ENCODE measurements at regions not wholly inside any gene's neighbourhood (a gene's known extent, or its start where the extent isn't known, plus 50 kb on each side); places are given as distances from the start of the nearest gene placed in this dataset.

DNA sequence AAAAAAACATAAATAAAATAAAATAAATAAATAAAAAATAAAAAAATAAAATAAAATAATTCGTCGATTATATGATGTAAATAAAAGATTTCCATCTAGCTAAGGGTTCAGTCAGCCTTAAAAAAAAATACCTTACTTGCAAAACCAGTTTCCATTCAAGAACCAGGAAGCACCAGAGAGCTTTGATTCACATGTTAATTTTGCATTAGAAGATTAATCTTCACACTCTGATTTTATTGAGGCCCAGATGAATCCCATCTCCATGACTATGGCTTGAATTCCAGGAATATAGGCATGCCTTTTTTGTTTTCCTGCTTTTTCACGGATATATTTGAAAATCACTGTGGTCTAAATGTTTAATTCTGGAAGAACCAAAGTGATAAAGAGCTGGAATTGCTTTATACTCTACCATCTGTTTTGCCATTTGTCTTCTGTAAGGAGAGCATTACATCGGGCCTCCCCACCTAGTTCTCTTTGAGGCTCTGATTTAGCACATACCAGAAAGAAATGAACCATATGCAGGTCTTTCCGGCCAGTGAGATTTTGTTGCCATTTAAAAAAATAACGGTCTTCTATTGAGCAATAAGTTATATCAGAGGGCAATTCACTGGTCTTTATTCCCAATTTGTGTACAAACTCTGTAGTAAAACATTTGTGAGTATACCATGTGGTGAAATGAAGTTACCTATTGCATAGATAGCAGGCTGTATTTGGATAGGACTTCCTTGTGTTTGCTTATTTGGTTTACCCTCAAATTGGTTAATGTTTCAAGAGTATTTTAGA is 175.5 kb downstream of the AEBP2 start:
- no peak for DNase-seq
- TF ChIP-seq POLR2A (IDR thresholded peaks at IDR 0.05): no peak
- H3K27me3 ChIP-seq: no peaks in the 10 kb centered on the region
- peaks cover 0 to 27% (median 0%) of the 10 kb centered on the region in 3 donors for H3K4me1 ChIP-seq
- no peak overlapping the region for H3K4me3 ChIP-seq
- H3K9me3 ChIP-seq: no peaks in the 10 kb centered on the region
- intact Hi-C loops (cut with DNase I): no loop called here
- WGBS, 2 donors: 29 to 44% methylated on average over 6 of the region's 6 CpGs
- no peaks in the 10 kb centered on the region for H3K36me3 ChIP-seq
- H3K27ac ChIP-seq: no peak overlapping the region

- intact Hi-C loops (cut with DNase I): no loop called here
Observed at GRCh38 chr12:19615384-19615725, 176.1 kb downstream of the AEBP2 start.

DNA sequence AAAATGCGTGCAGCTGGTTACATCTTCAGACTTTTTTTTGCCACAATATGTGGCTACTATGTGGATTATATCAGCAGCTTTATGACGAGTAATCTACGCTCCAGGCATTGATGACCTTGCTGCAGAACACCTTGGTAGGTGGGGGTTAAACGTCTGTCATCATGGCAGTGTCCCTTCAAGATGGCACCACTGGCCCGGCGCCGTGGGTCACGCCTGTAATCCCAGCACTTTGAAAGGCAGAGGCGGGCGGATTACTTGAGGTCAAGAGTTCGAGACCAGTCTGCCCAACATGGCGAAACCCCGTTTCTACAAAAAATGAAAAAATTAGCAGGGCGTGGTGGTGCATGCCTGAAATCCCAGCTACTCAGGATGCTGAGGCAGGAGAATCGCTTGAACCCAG is 177.5 kb downstream of the AEBP2 start:
- H3K9me3 ChIP-seq: no peaks in the 10 kb centered on the region
- 83 to 88% methylated on average over 12 to 15 of the region's 15 CpGs for WGBS, 2 donors
- H3K27ac ChIP-seq: no peak overlapping the region
- H3K4me3 ChIP-seq: no peak overlapping the region
- no peaks in the 10 kb centered on the region for H3K27me3 ChIP-seq
- H3K36me3 ChIP-seq: no peaks in the 10 kb centered on the region
- peaks cover 0 to 35% (median 0%) of the 10 kb centered on the region in 3 donors for H3K4me1 ChIP-seq
- no peak for DNase-seq
- intact Hi-C loops (cut with DNase I): no loop called here
- TF ChIP-seq POLR2A (IDR thresholded peaks at IDR 0.05) (no peak), CTCF (IDR thresholded peaks at IDR 0.05) (no peak)

More at GRCh38 chr12:19615384-19615725, 176.1 kb downstream of the AEBP2 start:
- TF ChIP-seq CTCF (IDR thresholded peaks at IDR 0.05) (no peak), POLR2A (IDR thresholded peaks at IDR 0.05) (no peak)
- no peaks in the 10 kb centered on the region for H3K27me3 ChIP-seq
- H3K36me3 ChIP-seq: no peaks in the 10 kb centered on the region
- H3K27ac ChIP-seq: no peak overlapping the region
- H3K9me3 ChIP-seq: no peaks in the 10 kb centered on the region
- no peak for DNase-seq
- H3K4me3 ChIP-seq: no peak overlapping the region
- peaks cover 0 to 32% (median 0%) of the 10 kb centered on the region in 3 donors for H3K4me1 ChIP-seq

- Histone ChIP-seq H3K4me1 (peaks cover 0 to 17% (median 0%) of the 10 kb centered on the region in 3 donors), H3K27me3 (no peaks in the 10 kb centered on the region), H3K9me3 (no peaks in the 10 kb centered on the region), H3K36me3 (no peaks in the 10 kb centered on the region), H3K4me3 (no peak overlapping the region), H3K27ac (peak overlapping the region in 3 of 4 donors; percentile 24 to 48 (median 41))
- DNase-seq: no peak
- TF ChIP-seq CTCF (IDR thresholded peaks at IDR 0.05) (no peak), POLR2A (IDR thresholded peaks at IDR 0.05) (no peak)
- 70 to 82% methylated on average over 7 of the region's 7 CpGs for WGBS, 2 donors
- intact Hi-C loops (cut with DNase I): no loop called here
Observed at GRCh38 chr12:19620222-19620621, 180.9 kb downstream of the AEBP2 start.

- peaks cover 0 to 8% (median 0%) of the 10 kb centered on the region in 3 donors for H3K4me1 ChIP-seq
- no peaks in the 10 kb centered on the region for H3K36me3 ChIP-seq
- H3K9me3 ChIP-seq: no peaks in the 10 kb centered on the region
- H3K27ac ChIP-seq: no peak overlapping the region
- no peak for TF ChIP-seq CTCF (IDR thresholded peaks at IDR 0.05)
- no peak for TF ChIP-seq POLR2A (IDR thresholded peaks at IDR 0.05)
- intact Hi-C loops (cut with DNase I): no loop called here
- 74 to 79% methylated on average over 9 of the region's 9 CpGs for WGBS, 2 donors
- no peak for DNase-seq
- no peak overlapping the region for H3K4me3 ChIP-seq
- H3K27me3 ChIP-seq: no peaks in the 10 kb centered on the region
Observed at GRCh38 chr12:19623751-19624399, 184.6 kb downstream of the AEBP2 start.
